Fibroblast of the aortic adventitia (primary cell): ENCODE measurements at regions not wholly inside any gene's neighbourhood (a gene's known extent, or its start where the extent isn't known, plus 50 kb on each side); places are given as distances from the start of the nearest gene placed in this dataset.

Experiments
- DNase-seq: peaks from one replicate; pipeline ENCODE4 v3.0.0-alpha.2; 2010; ENCODE audit warnings: low read depth
- H3K4me3 ChIP-seq: 2 replicates; pipeline ENCODE4 v1.5.1; 2011; ENCODE audit warnings: low read depth, mild to moderate bottlenecking, control low read depth, low read length, moderate library complexity
- CTCF ChIP-seq: IDR thresholded peaks from 2 replicates; pipeline ENCODE4 v1.5.1; 2011; ENCODE audit warnings: mild to moderate bottlenecking, low read length, control low read depth, inconsistent platforms; ENCODE audit not compliant: insufficient read depth

- TF ChIP-seq CTCF = no peak
- DNase-seq = peak; percentile 86
- no peak overlapping the region for H3K4me3 ChIP-seq
Measured at GRCh38 chr1:186575348-186575747, 104.9 kb downstream of the PTGS2 start.

GRCh38 chr1:186574926-186575325 lies 105.3 kb downstream of the PTGS2 start:
- no peak for TF ChIP-seq CTCF
- no peak for DNase-seq
- no peak overlapping the region for H3K4me3 ChIP-seq

GRCh38 chr1:186572509-186572908 lies 107.7 kb downstream of the PTGS2 start:
- TF ChIP-seq CTCF = no peak
- DNase-seq = no peak
- no peak overlapping the region for H3K4me3 ChIP-seq

- TF ChIP-seq CTCF = no peak
- H3K4me3 ChIP-seq = no peak overlapping the region
Measured at GRCh38 chr1:186571771-186572170, 108.5 kb downstream of the PTGS2 start.

GRCh38 chr1:186569856-186570255 lies 108.9 kb upstream of the PDC start:
- no peak for DNase-seq

More at GRCh38 chr1:186571771-186572170, 108.5 kb downstream of the PTGS2 start:
- DNase-seq = no peak

GRCh38 chr1:186568221-186568620 lies 107.3 kb upstream of the PDC start:
- no peak for DNase-seq
- no peak for TF ChIP-seq CTCF
- no peak overlapping the region for H3K4me3 ChIP-seq

More at GRCh38 chr1:186569856-186570255, 108.9 kb upstream of the PDC start:
- H3K4me3 ChIP-seq = no peak overlapping the region
- no peak for TF ChIP-seq CTCF

- no peak for TF ChIP-seq CTCF
- no peak for DNase-seq
- no peak overlapping the region for H3K4me3 ChIP-seq
Measured at GRCh38 chr1:186566140-186566855, 105.4 kb upstream of the PDC start.
